ENCODE measurements at regions not wholly inside any gene's neighbourhood (a gene's known extent, or its start where the extent isn't known, plus 50 kb on each side); places are given as distances from the start of the nearest gene placed in this dataset.

GRCh38 chr4:32010221-32010620 lies 1290.1 kb downstream of the PCDH7 start:
- Mint-ChIP-seq H3K4me1 (no peaks in the 10 kb centered on the region), H3K9me3 (ENCODE audit: low read depth) (peaks cover 7% of the 10 kb centered on the region), H3K27me3 (no peaks in the 10 kb centered on the region), H3K4me3 (no peak overlapping the region), H3K27ac (no peak overlapping the region), H3K36me3 (no peaks in the 10 kb centered on the region)
- CTCF ChIA-PET: interaction anchor here (0.7 kb wide), 1 partner anchor 25 kb away, joined by 3 read pairs; no protein-coding TSS in a partner anchor
- DNase-seq: no peak
- ATAC-seq: no peak

- CTCF ChIA-PET: no interaction called here
- Mint-ChIP-seq H3K4me1 (no peaks in the 10 kb centered on the region), H3K36me3 (no peaks in the 10 kb centered on the region), H3K27me3 (no peaks in the 10 kb centered on the region), H3K27ac (no peak overlapping the region), H3K4me3 (no peak overlapping the region), H3K9me3 (ENCODE audit: low read depth) (peaks cover 5% of the 10 kb centered on the region)
- no peak for ATAC-seq
- no peak for DNase-seq
These were observed 1301.9 kb downstream of the PCDH7 start for GRCh38 chr4:32022071-32022470.

- CTCF ChIA-PET: no interaction called here
- H3K27ac Mint-ChIP-seq: no peak overlapping the region
- H3K36me3 Mint-ChIP-seq: no peaks in the 10 kb centered on the region
- DNase-seq (no peak), ATAC-seq (no peak)
- no peaks in the 10 kb centered on the region for H3K4me1 Mint-ChIP-seq
- no peak overlapping the region for H3K4me3 Mint-ChIP-seq
- peaks cover 5% of the 10 kb centered on the region for H3K9me3 Mint-ChIP-seq (ENCODE audit: low read depth)
- no peaks in the 10 kb centered on the region for H3K27me3 Mint-ChIP-seq
These were observed 1305.8 kb downstream of the PCDH7 start for GRCh38 chr4:32025851-32026459.

GRCh38 chr4:32030406-32030805 lies 1310.2 kb downstream of the PCDH7 start:
- Mint-ChIP-seq H3K4me1 (no peaks in the 10 kb centered on the region), H3K27me3 (no peaks in the 10 kb centered on the region), H3K9me3 (ENCODE audit: low read depth) (peaks cover 3% of the 10 kb centered on the region), H3K36me3 (no peaks in the 10 kb centered on the region), H3K27ac (no peak overlapping the region), H3K4me3 (no peak overlapping the region)
- CTCF ChIA-PET: no interaction called here
- ATAC-seq (no peak), DNase-seq (no peak)

- H3K4me1 Mint-ChIP-seq: no peaks in the 10 kb centered on the region
- H3K9me3 Mint-ChIP-seq (ENCODE audit: low read depth): peaks cover 3% of the 10 kb centered on the region
- no peak for DNase-seq
- no peak overlapping the region for H3K27ac Mint-ChIP-seq
- no peak overlapping the region for H3K4me3 Mint-ChIP-seq
- ATAC-seq: no peak
- no peaks in the 10 kb centered on the region for H3K36me3 Mint-ChIP-seq
- CTCF ChIA-PET: no interaction called here
- no peaks in the 10 kb centered on the region for H3K27me3 Mint-ChIP-seq
These were observed 1310.9 kb downstream of the PCDH7 start for GRCh38 chr4:32031026-32031425.

- Mint-ChIP-seq H3K4me3 (no peak overlapping the region), H3K36me3 (no peaks in the 10 kb centered on the region), H3K27ac (no peak overlapping the region), H3K4me1 (no peaks in the 10 kb centered on the region), H3K9me3 (ENCODE audit: low read depth) (peaks cover 3% of the 10 kb centered on the region), H3K27me3 (no peaks in the 10 kb centered on the region)
- ATAC-seq (no peak), DNase-seq (no peak)
- CTCF ChIA-PET: no interaction called here
These were observed 1312.0 kb downstream of the PCDH7 start for GRCh38 chr4:32032136-32032672.

GRCh38 chr4:32037399-32037798 lies 1317.2 kb downstream of the PCDH7 start:
- peaks cover 5% of the 10 kb centered on the region for H3K9me3 Mint-ChIP-seq (ENCODE audit: low read depth)
- no peak overlapping the region for H3K27ac Mint-ChIP-seq
- DNase-seq: no peak
- no peaks in the 10 kb centered on the region for H3K4me1 Mint-ChIP-seq
- CTCF ChIA-PET: no interaction called here
- ATAC-seq: no peak
- no peak overlapping the region for H3K4me3 Mint-ChIP-seq
- no peaks in the 10 kb centered on the region for H3K36me3 Mint-ChIP-seq
- no peaks in the 10 kb centered on the region for H3K27me3 Mint-ChIP-seq

- Mint-ChIP-seq H3K27ac (no peak overlapping the region), H3K36me3 (no peaks in the 10 kb centered on the region), H3K4me1 (no peaks in the 10 kb centered on the region), H3K9me3 (ENCODE audit: low read depth) (peaks cover 2% of the 10 kb centered on the region), H3K4me3 (no peak overlapping the region), H3K27me3 (no peaks in the 10 kb centered on the region)
- no peak for DNase-seq
- ATAC-seq: no peak
- CTCF ChIA-PET: no interaction called here
These were observed 1322.5 kb downstream of the PCDH7 start for GRCh38 chr4:32042486-32043247.

GRCh38 chr4:32043248-32043633 lies 1323.1 kb downstream of the PCDH7 start:
- CTCF ChIA-PET: no interaction called here
- no peak overlapping the region for H3K4me3 Mint-ChIP-seq
- no peaks in the 10 kb centered on the region for H3K36me3 Mint-ChIP-seq
- no peaks in the 10 kb centered on the region for H3K27me3 Mint-ChIP-seq
- DNase-seq: no peak
- H3K9me3 Mint-ChIP-seq (ENCODE audit: low read depth): peaks cover 2% of the 10 kb centered on the region
- no peak overlapping the region for H3K27ac Mint-ChIP-seq
- ATAC-seq: no peak
- H3K4me1 Mint-ChIP-seq: no peaks in the 10 kb centered on the region

GRCh38 chr4:32061916-32062315 lies 1341.7 kb downstream of the PCDH7 start:
- ATAC-seq: no peak
- Mint-ChIP-seq H3K36me3 (no peaks in the 10 kb centered on the region), H3K9me3 (ENCODE audit: low read depth) (peaks cover 5% of the 10 kb centered on the region), H3K27me3 (no peaks in the 10 kb centered on the region), H3K4me1 (no peaks in the 10 kb centered on the region), H3K4me3 (no peak overlapping the region), H3K27ac (no peak overlapping the region)
- no peak for DNase-seq
- CTCF ChIA-PET: no interaction called here

- Mint-ChIP-seq H3K9me3 (ENCODE audit: low read depth) (peaks cover 5% of the 10 kb centered on the region), H3K27me3 (no peaks in the 10 kb centered on the region), H3K36me3 (no peaks in the 10 kb centered on the region), H3K4me1 (no peaks in the 10 kb centered on the region), H3K27ac (no peak overlapping the region), H3K4me3 (no peak overlapping the region)
- ATAC-seq: no peak
- no peak for DNase-seq
- CTCF ChIA-PET: no interaction called here
These were observed 1353.4 kb downstream of the PCDH7 start for GRCh38 chr4:32073542-32073941.

- Mint-ChIP-seq H3K4me1 (no peaks in the 10 kb centered on the region), H3K9me3 (ENCODE audit: low read depth) (peaks cover 3% of the 10 kb centered on the region)
These were observed 1367.0 kb downstream of the PCDH7 start for GRCh38 chr4:32087211-32087610.

GRCh38 chr4:32094987-32095386 lies 1374.8 kb downstream of the PCDH7 start:
- no peaks in the 10 kb centered on the region for H3K27me3 Mint-ChIP-seq
- no peak overlapping the region for H3K4me3 Mint-ChIP-seq
- H3K4me1 Mint-ChIP-seq: no peaks in the 10 kb centered on the region
- DNase-seq (no peak), ATAC-seq (no peak)
- H3K9me3 Mint-ChIP-seq (ENCODE audit: low read depth): peaks cover 3% of the 10 kb centered on the region
- no peaks in the 10 kb centered on the region for H3K36me3 Mint-ChIP-seq
- no peak overlapping the region for H3K27ac Mint-ChIP-seq
- CTCF ChIA-PET: no interaction called here

More at GRCh38 chr4:32087211-32087610, 1367.0 kb downstream of the PCDH7 start:
- ATAC-seq: no peak
- no peak overlapping the region for H3K4me3 Mint-ChIP-seq
- no peaks in the 10 kb centered on the region for H3K27me3 Mint-ChIP-seq
- H3K36me3 Mint-ChIP-seq: no peaks in the 10 kb centered on the region
- DNase-seq: no peak
- no peak overlapping the region for H3K27ac Mint-ChIP-seq
- CTCF ChIA-PET: no interaction called here

GRCh38 chr4:32102896-32103295 lies 1382.7 kb downstream of the PCDH7 start:
- peaks cover 3% of the 10 kb centered on the region for H3K9me3 Mint-ChIP-seq (ENCODE audit: low read depth)
- no peaks in the 10 kb centered on the region for H3K36me3 Mint-ChIP-seq
- CTCF ChIA-PET: no interaction called here
- no peak overlapping the region for H3K27ac Mint-ChIP-seq
- DNase-seq (no peak), ATAC-seq (no peak)
- H3K4me3 Mint-ChIP-seq: no peak overlapping the region
- H3K4me1 Mint-ChIP-seq: no peaks in the 10 kb centered on the region
- H3K27me3 Mint-ChIP-seq: no peaks in the 10 kb centered on the region
